ENCODE measurements at regions not wholly inside any gene's neighbourhood (a gene's known extent, or its start where the extent isn't known, plus 50 kb on each side); places are given as distances from the start of the nearest gene placed in this dataset.
"Not testable (repeated sequence)": the region's sequence is repeated elsewhere in the genome, so short reads cannot be mapped to it uniquely, and the experiment has no call there.

GRCh38 chr4:110361921-110362320, 114.0 kb upstream of the ENPEP start:
- peak; percentile 2 for DNase-seq (ENCODE audit: low spot score)

- DNase-seq (ENCODE audit: low spot score) = no peak
Observed at GRCh38 chr4:110359076-110359475, 116.9 kb upstream of the ENPEP start.

GRCh38 chr4:110357521-110357920, 118.4 kb upstream of the ENPEP start:
- DNase-seq (ENCODE audit: low spot score) = no peak

- no peak for DNase-seq (ENCODE audit: low spot score)
Observed at GRCh38 chr4:110354460-110354859, 121.5 kb upstream of the ENPEP start.

- DNase-seq (ENCODE audit: low spot score) = no peak
Observed at GRCh38 chr4:110352670-110353442, 123.1 kb upstream of the ENPEP start.

- no peak for DNase-seq (ENCODE audit: low spot score)
Observed at GRCh38 chr4:110348711-110349383, 127.1 kb upstream of the ENPEP start.

GRCh38 chr4:110347805-110348204, 128.2 kb upstream of the ENPEP start:
- no peak for DNase-seq (ENCODE audit: low spot score)

- DNase-seq (ENCODE audit: low spot score) = peak; percentile 2
Observed at GRCh38 chr4:110344165-110344564, 131.8 kb upstream of the ENPEP start.

GRCh38 chr4:110343534-110343933, 132.4 kb upstream of the ENPEP start:
- no peak for DNase-seq (ENCODE audit: low spot score)

- not testable (repeated sequence) for DNase-seq (ENCODE audit: low spot score)
Observed at GRCh38 chr4:110341118-110341517, 134.8 kb upstream of the ENPEP start.

GRCh38 chr4:110335399-110335798, 137.0 kb upstream of the ELOVL6 start:
- DNase-seq (ENCODE audit: low spot score) = no peak

GRCh38 chr4:110332483-110332882, 134.1 kb upstream of the ELOVL6 start:
- no peak for DNase-seq (ENCODE audit: low spot score)

- DNase-seq (ENCODE audit: low spot score) = not testable (repeated sequence)
Observed at GRCh38 chr4:110326426-110326825, 128.0 kb upstream of the ELOVL6 start.

- no peak for DNase-seq (ENCODE audit: low spot score)
Observed at GRCh38 chr4:110310795-110311194, 112.4 kb upstream of the ELOVL6 start.

GRCh38 chr4:110309675-110310074, 111.3 kb upstream of the ELOVL6 start:
- DNase-seq (ENCODE audit: low spot score) = no peak

GRCh38 chr4:110306303-110306702, 107.9 kb upstream of the ELOVL6 start:
- DNase-seq (ENCODE audit: low spot score) = no peak

- no peak for DNase-seq (ENCODE audit: low spot score)
Observed at GRCh38 chr4:110305455-110305854, 107.0 kb upstream of the ELOVL6 start.

- no peak for DNase-seq (ENCODE audit: low spot score)
Observed at GRCh38 chr4:110296892-110297291, 98.5 kb upstream of the ELOVL6 start.

GRCh38 chr4:110294165-110294564, 95.8 kb upstream of the ELOVL6 start:
- no peak for DNase-seq (ENCODE audit: low spot score)

- DNase-seq (ENCODE audit: low spot score) = no peak
Observed at GRCh38 chr4:110292994-110293744, 94.8 kb upstream of the ELOVL6 start.

- DNase-seq (ENCODE audit: low spot score) = no peak
Observed at GRCh38 chr4:110290511-110290910, 92.1 kb upstream of the ELOVL6 start.

GRCh38 chr4:110289601-110290100, 91.2 kb upstream of the ELOVL6 start:
- no peak for DNase-seq (ENCODE audit: low spot score)

- DNase-seq (ENCODE audit: low spot score) = peak; percentile 62
Observed at GRCh38 chr4:110287130-110287529, 88.7 kb upstream of the ELOVL6 start.
